HCT116 (cell line): ENCODE measurements at regions not wholly inside any gene's neighbourhood (a gene's known extent, or its start where the extent isn't known, plus 50 kb on each side); places are given as distances from the start of the nearest gene placed in this dataset.

Experiments
- ATAC-seq: fragments of 200-7000 bp; cut with Tn5 transposase; 2 replicates; pipeline ENCODE4 v1.9.1; 2020; ENCODE audit warnings: mild to moderate bottlenecking, moderate library complexity
- BruUV-seq: library from RNA; stranded (reverse); fragments of 400-500 nt; replicated peaks from 2 replicates; lab custom pipeline; 2021; lab: Mats Ljungman, UMichigan
- CTCF ChIA-PET: fragments of 300-600 bp; sonication (Branson Sonifier 250); formaldehyde crosslinking; loops from one replicate; lab custom pipeline; 2021; ENCODE audit warnings: antibody characterized with exemption; lab: Charles Lee
- POLR2A ChIA-PET: fragments of 300-600, 350-600 bp; sonication (Branson Sonifier 250); formaldehyde crosslinking; loops from one replicate; lab custom pipeline; 2021; ENCODE audit warnings: antibody characterized with exemption; lab: Charles Lee
- RAD21 ChIA-PET, 2 experiments: fragments of 300-600 bp; sonication (Branson Sonifier 250); formaldehyde crosslinking; loops; one replicate each; lab custom pipeline; 2023; ENCODE audit warnings: low total read pairs in 2 of 2; ENCODE audit not compliant: uncharacterized antibody in 2 of 2, unreplicated experiment in 2 of 2, low non-redundant PET in 1 of 2; lab: Charles Lee
- DNase-seq: peaks from one replicate; pipeline ENCODE4 v3.0.0-alpha.2; 2010; ENCODE audit warnings: low read depth, low spot score
- H2AFZ ChIP-seq: fragments of 200-600 bp; shearing (Covaris generic), sonication (generic); 2 replicates; pipeline ENCODE4 v1.6.1; 2017; ENCODE audit warnings: low read depth, mixed run types, mixed read lengths, antibody characterized with exemption, low read length; ENCODE audit not compliant: poor library complexity, severe bottlenecking
- H3K27ac ChIP-seq: 2 replicates; pipeline ENCODE4 v1.5.1; 2012; ENCODE audit warnings: low read depth, low read length
- H3K27me3 ChIP-seq: fragments of 200-600 bp; sonication (generic); 2 replicates; pipeline ENCODE4 v1.6.1; 2016; ENCODE audit warnings: mixed run types, low read length, mixed read lengths; ENCODE audit not compliant: insufficient read depth
- H3K36me3 ChIP-seq, 2 experiments: fragments of 200-500 bp in 1 of 2; fragments of 200-600 bp in 1 of 2; sonication (Bioruptor generic) in 1 of 2; sonication (generic) in 1 of 2; 2 replicates each; pipeline versions ENCODE4 v1.5.1 to v1.6.1; 2014 to 2016; ENCODE audit warnings: low read length in 2 of 2, inconsistent platforms in 1 of 2, mixed read lengths in 1 of 2, mixed run types in 1 of 2; ENCODE audit not compliant: insufficient read depth in 2 of 2, control insufficient read depth in 1 of 2
- H3K4me1 ChIP-seq, 2 experiments: fragments of 200-600 bp in 1 of 2; sonication (generic) in 1 of 2; 2 replicates each; pipeline versions ENCODE4 v1.5.1 to v1.6.1; 2012 to 2017; ENCODE audit warnings: low read length in 2 of 2, inconsistent platforms in 1 of 2, mild to moderate bottlenecking in 1 of 2, mixed read lengths in 1 of 2, mixed run types in 1 of 2, moderate library complexity in 1 of 2; ENCODE audit not compliant: insufficient read depth in 2 of 2, control insufficient read depth in 1 of 2
- H3K4me2 ChIP-seq: fragments of 200-600 bp; sonication (generic); 2 replicates; pipeline ENCODE4 v1.6.1; 2017; ENCODE audit warnings: mixed run types, low read length, mixed read lengths
- H3K4me3 ChIP-seq, 2 experiments: fragments of 200-600 bp in 1 of 2; sonication (generic) in 1 of 2; replicated peaks in 1 of 2; 2 replicates each; pipeline ENCODE4 v1.5.1; 2011 to 2016; ENCODE audit warnings: low read length in 2 of 2, control low read depth in 1 of 2, low read depth in 1 of 2, mild to moderate bottlenecking in 1 of 2, mixed read lengths in 1 of 2, mixed run types in 1 of 2
- H3K79me2 ChIP-seq: fragments of 200-600 bp; sonication (generic); 2 replicates; pipeline ENCODE4 v1.6.1; 2017; ENCODE audit warnings: mild to moderate bottlenecking, mixed run types, low read length, moderate library complexity, mixed read lengths; ENCODE audit not compliant: insufficient read depth
- H3K9ac ChIP-seq: fragments of 200-600 bp; sonication (generic); 2 replicates; pipeline ENCODE4 v1.6.1; 2016; ENCODE audit warnings: low read length, mixed read lengths
- H3K9me2 ChIP-seq: fragments of 200-600 bp; sonication (generic), shearing (Covaris generic); 2 replicates; pipeline ENCODE4 v1.6.1; 2017; ENCODE audit warnings: mixed run types, mild to moderate bottlenecking, moderate library complexity; ENCODE audit not compliant: insufficient read depth
- H3K9me3 ChIP-seq, 2 experiments: fragments of 200-500 bp in 1 of 2; fragments of 200-600 bp in 1 of 2; sonication (Bioruptor generic) in 1 of 2; sonication (generic) in 1 of 2; 2 replicates each; pipeline ENCODE4 v1.6.1; 2014 to 2017; ENCODE audit warnings: low read length in 2 of 2, mixed read lengths in 2 of 2, inconsistent platforms in 1 of 2, low read depth in 1 of 2, mild to moderate bottlenecking in 1 of 2, mixed run types in 1 of 2, moderate library complexity in 1 of 2; ENCODE audit not compliant: control insufficient read depth in 1 of 2, insufficient read depth in 1 of 2
- H4K20me1 ChIP-seq: fragments of 200-600 bp; sonication (generic), shearing (Covaris generic); 2 replicates; pipeline ENCODE4 v1.6.1; 2017; ENCODE audit warnings: mixed run types, mild to moderate bottlenecking, moderate library complexity; ENCODE audit not compliant: insufficient read depth
- ATF3 ChIP-seq: IDR thresholded peaks from 2 replicates; pipeline ENCODE4 v1.6.1; 2012
- CBX3 ChIP-seq: IDR thresholded peaks from 2 replicates; pipeline ENCODE4 v1.6.1; 2012; ENCODE audit warnings: low read depth
- CEBPB ChIP-seq: IDR thresholded peaks from 2 replicates; pipeline ENCODE4 v1.6.1; 2012; ENCODE audit warnings: low read depth
- EZH2 ChIP-seq: fragments of 200-600 bp; sonication (generic); IDR thresholded peaks from 2 replicates; pipeline ENCODE4 v1.6.1; 2017; ENCODE audit warnings: antibody characterized with exemption, mixed run types
- EZH2phosphoT487 ChIP-seq: fragments of 200-600 bp; IDR thresholded peaks from 2 replicates; pipeline ENCODE4 v1.6.1; 2018; ENCODE audit warnings: antibody characterized with exemption, borderline replicate concordance
- JUND ChIP-seq: IDR thresholded peaks from 2 replicates; pipeline ENCODE4 v1.6.1; 2012
- MAX ChIP-seq: IDR thresholded peaks from 2 replicates; pipeline ENCODE4 v1.6.1; 2012
- RAD21 ChIP-seq: IDR thresholded peaks from 2 replicates; pipeline ENCODE4 v1.6.1; 2012; ENCODE audit warnings: low read depth, mild to moderate bottlenecking
- REST ChIP-seq: IDR thresholded peaks from 2 replicates; pipeline ENCODE4 v1.6.1; 2012; ENCODE audit warnings: low read depth
- SIN3A ChIP-seq: IDR thresholded peaks from 2 replicates; pipeline ENCODE4 v1.6.1; 2012; ENCODE audit warnings: low read depth
- TCF7L2 ChIP-seq: IDR thresholded peaks from 2 replicates; pipeline ENCODE4 v1.7.0; 2011; ENCODE audit warnings: borderline replicate concordance, inconsistent platforms; ENCODE audit not compliant: insufficient read depth, insufficient read length; ENCODE audit errors: extremely low read depth
- YY1 ChIP-seq: IDR thresholded peaks from 2 replicates; pipeline ENCODE4 v1.6.1; 2011; ENCODE audit warnings: low read length, low read depth, moderate library complexity, mild to moderate bottlenecking; ENCODE audit not compliant: insufficient replicate concordance; ENCODE audit errors: extremely low read depth
- ZBTB33 ChIP-seq: IDR thresholded peaks from 2 replicates; pipeline ENCODE4 v1.6.1; 2011; ENCODE audit warnings: mild to moderate bottlenecking, low read length, moderate library complexity; ENCODE audit not compliant: insufficient replicate concordance; ENCODE audit errors: extremely low read depth
- ZFX ChIP-seq: fragments of 450-650 bp; IDR thresholded peaks from 2 replicates; pipeline ENCODE4 v1.6.1; 2017
- ZNF274 ChIP-seq: fragments of 200-500 bp; sonication (Bioruptor generic); IDR thresholded peaks from 2 replicates; pipeline ENCODE4 v1.6.1; 2014; ENCODE audit warnings: mild to moderate bottlenecking, low read depth, low read length, inconsistent platforms
- intact Hi-C: fragments of 100-400 bp; cut with micrococcal nuclease; formaldehyde crosslinking; loops from 2 replicates; pipeline ENCODE4 v1.10.0; 2022

GRCh38 chr3:156005736-156006135 lies 114.6 kb upstream of the KCNAB1 start:
- ChIA-PET POLR2A (no interaction called here), RAD21 (no interaction called here), CTCF (interaction anchor here (1.3 kb wide), 1 partner anchor 10 kb away, joined by 3 read pairs; no protein-coding TSS in a partner anchor)
- no peak overlapping the region for H2AFZ ChIP-seq
- H3K4me1 ChIP-seq: no peaks in the 10 kb centered on the region
- TF ChIP-seq TCF7L2: no peak
- no peak for TF ChIP-seq ZFX
- no peak for TF ChIP-seq SIN3A
- no peak for TF ChIP-seq MAX
- TF ChIP-seq CBX3: no peak
- no peak for TF ChIP-seq JUND
- no peak for TF ChIP-seq RAD21
- TF ChIP-seq REST: no peak
- no peak for TF ChIP-seq EZH2phosphoT487
- TF ChIP-seq YY1: no peak
- TF ChIP-seq CEBPB: no peak
- no peak for TF ChIP-seq ATF3
- no peak for TF ChIP-seq EZH2
- no peak for TF ChIP-seq ZBTB33
- TF ChIP-seq ZNF274: no peak
- no peaks in the 10 kb centered on the region for H3K27me3 ChIP-seq
- H3K79me2 ChIP-seq: no peaks in the 10 kb centered on the region
- no peak overlapping the region for H3K4me2 ChIP-seq
- no peaks in the 10 kb centered on the region for H3K9me3 ChIP-seq
- H3K4me3 ChIP-seq: no peak overlapping the region
- intact Hi-C loops: no loop called here
- no peak for DNase-seq
- H4K20me1 ChIP-seq: no peaks in the 10 kb centered on the region
- ATAC-seq: no peak
- BruUV-seq: no TSS peak
- no peaks in the 10 kb centered on the region for H3K36me3 ChIP-seq
- H3K9me2 ChIP-seq: no peaks in the 10 kb centered on the region
- H3K27ac ChIP-seq: no peak overlapping the region
- H3K9ac ChIP-seq: no peak overlapping the region
